ENCODE measurements at regions not wholly inside any gene's neighbourhood (a gene's known extent, or its start where the extent isn't known, plus 50 kb on each side); places are given as distances from the start of the nearest gene placed in this dataset.

GRCh38 chr2:217429981-217430500 is 570.2 kb upstream of the TNP1 start:
- TF ChIP-seq CTCF (IDR thresholded peaks at IDR 0.05) (no peak), EP300 (IDR thresholded peaks at IDR 0.05) (no peak), POLR2AphosphoS5 (IDR thresholded peaks at IDR 0.05) (no peak)
